A549 (cell line): ENCODE measurements at regions not wholly inside any gene's neighbourhood (a gene's known extent, or its start where the extent isn't known, plus 50 kb on each side); places are given as distances from the start of the nearest gene placed in this dataset.
"Not testable (repeated sequence)": the region's sequence is repeated elsewhere in the genome, so short reads cannot be mapped to it uniquely, and the experiment has no call there.

ENCODE experiments used
- ATAC-seq, 2 experiments: fragments of 200-7000 bp in 1 of 2; fragments of >200 bp in 1 of 2; cut with Nextera tagmentation in 1 of 2; cut with Tn5 transposase in 1 of 2; 3 replicates each; pipeline versions ENCODE4 v1.8.0 to v1.9.1; 2018 to 2020; ENCODE audit warnings: mild to moderate bottlenecking in 1 of 2, moderate library complexity in 1 of 2
- CTCF ChIA-PET: fragments of 300-600 bp; sonication (Branson Sonifier 250); formaldehyde crosslinking; extraction: SDS; loops from one replicate; lab custom pipeline; 2021; ENCODE audit warnings: antibody characterized with exemption, inconsistent platforms; lab: Yijun Ruan, JAX
- POLR2A ChIA-PET: fragments of 350-600 bp; formaldehyde crosslinking; extraction: SDS; loops from one replicate; lab custom pipeline; 2021; ENCODE audit warnings: antibody characterized with exemption, inconsistent platforms; lab: Yijun Ruan, JAX
- DNase-seq, 2 experiments: peaks; one replicate each; pipeline versions ENCODE4 v3.0.0 to v3.0.0-alpha.2; 2011 to 2016; ENCODE audit warnings: low read depth in 1 of 2, low spot score in 1 of 2
- FAIRE-seq: peaks from 2 replicates; lab custom pipeline; 2011; peaks lifted over from hg19 to GRCh38; lab: Jason Lieb, UNC
- H3K27ac ChIP-seq, 2 experiments: fragments of >200 bp; sonication (Bioruptor Twin); formaldehyde crosslinking; 3 replicates each; pipeline ENCODE4 v1.5.1; 2016 to 2017
- H3K4me1 ChIP-seq: fragments of >200 bp; sonication (Bioruptor Twin); formaldehyde crosslinking; 3 replicates; pipeline ENCODE4 v1.6.1; 2016
- H3K4me2 ChIP-seq: fragments of >200 bp; sonication (Bioruptor Twin); formaldehyde crosslinking; 3 replicates; pipeline ENCODE4 v1.6.1; 2016
- H3K4me3 ChIP-seq: fragments of >200 bp; sonication (Bioruptor Twin); formaldehyde crosslinking; 3 replicates; pipeline ENCODE4 v1.5.1; 2016
- H3K9me3 ChIP-seq: fragments of >200 bp; sonication (Bioruptor Twin); formaldehyde crosslinking; 3 replicates; pipeline ENCODE4 v1.6.1; 2016
- CHD4 ChIP-seq: fragments of 200-600 bp; sonication (generic); IDR thresholded peaks from 2 replicates; pipeline ENCODE4 v1.6.1; 2016; ENCODE audit warnings: antibody characterized with exemption, mild to moderate bottlenecking, borderline replicate concordance
- EHF ChIP-seq: fragments of 250-450 bp; sonication (Bioruptor Pico); IDR thresholded peaks from 2 replicates; pipeline ENCODE4 v1.5.0; 2020; ENCODE audit warnings: mild to moderate bottlenecking
- ESRRA ChIP-seq: fragments of 150-350 bp; IDR thresholded peaks from 2 replicates; pipeline ENCODE4 v1.6.1; 2014; ENCODE audit warnings: mild to moderate bottlenecking, low read length, borderline replicate concordance
- FOSL2 ChIP-seq, 2 experiments: fragments of 450-650 bp in 1 of 2; fragments of >200 bp in 1 of 2; sonication (Bioruptor Twin) in 1 of 2; formaldehyde crosslinking; IDR thresholded peaks; 2 replicates each; pipeline versions ENCODE4 v1.5.0 to v1.6.1; 2016 to 2020; ENCODE audit warnings: mild to moderate bottlenecking in 1 of 2, moderate library complexity in 1 of 2
- GATA3 ChIP-seq: IDR thresholded peaks from 2 replicates; pipeline ENCODE4 v1.6.1; 2012; ENCODE audit warnings: borderline replicate concordance
- HOXA7 ChIP-seq: fragments of 250-450 bp; sonication (Bioruptor Pico); IDR thresholded peaks from 2 replicates; pipeline ENCODE4 v1.5.0; 2020; ENCODE audit warnings: mild to moderate bottlenecking, moderate library complexity
- HOXB5 ChIP-seq: fragments of 250-450 bp; sonication (Bioruptor Pico); IDR thresholded peaks from 2 replicates; pipeline ENCODE4 v1.5.0; 2020; ENCODE audit warnings: mild to moderate bottlenecking, moderate library complexity
- JUN ChIP-seq, 2 experiments: fragments of >200 bp; sonication (Bioruptor Twin); formaldehyde crosslinking; IDR thresholded peaks; 2 replicates in 1 of 2; 3 replicates in 1 of 2; pipeline ENCODE4 v1.6.1; 2016 to 2017
- KDM1A ChIP-seq: fragments of 200-600 bp; sonication (generic); IDR thresholded peaks from 2 replicates; pipeline ENCODE4 v1.6.1; 2016; ENCODE audit warnings: low read depth, mild to moderate bottlenecking
- KDM5A ChIP-seq: fragments of 200-600 bp; sonication (generic); IDR thresholded peaks from 2 replicates; pipeline ENCODE4 v1.6.1; 2016; ENCODE audit warnings: antibody characterized with exemption, mild to moderate bottlenecking
- MAZ ChIP-seq: fragments of 150-350 bp; IDR thresholded peaks from 2 replicates; pipeline ENCODE4 v1.6.1; 2014; ENCODE audit warnings: antibody characterized with exemption, low read depth, low read length, borderline replicate concordance
- MYC ChIP-seq: IDR thresholded peaks from 2 replicates; pipeline ENCODE4 v1.6.1; 2012; ENCODE audit warnings: mild to moderate bottlenecking, inconsistent platforms, low read length, improper control_type of control experiment, borderline replicate concordance
- NFE2L2 ChIP-seq: fragments of 150-350 bp; conservative IDR thresholded peaks from 2 replicates; pipeline ENCODE4 v1.6.1; 2014; ENCODE audit warnings: low read length
- NR3C1 ChIP-seq: fragments of >200 bp; sonication (Bioruptor Twin); formaldehyde crosslinking; IDR thresholded peaks from 3 replicates; pipeline ENCODE4 v1.6.1; 2017
- POLR2A ChIP-seq: IDR thresholded peaks from 2 replicates; pipeline ENCODE4 v1.6.1; 2012; ENCODE audit warnings: mild to moderate bottlenecking, low read length
- POLR2AphosphoS2 ChIP-seq: conservative IDR thresholded peaks from 2 replicates; pipeline ENCODE4 v1.6.1; 2012; ENCODE audit warnings: low read length, improper control_type of control experiment, inconsistent platforms
- RAD21 ChIP-seq, 2 experiments: fragments of >200 bp in 1 of 2; sonication (Bioruptor Twin) in 1 of 2; formaldehyde crosslinking in 1 of 2; IDR thresholded peaks in 1 of 2; conservative IDR thresholded peaks in 1 of 2; 2 replicates in 1 of 2; 3 replicates in 1 of 2; pipeline ENCODE4 v1.6.1; 2012 to 2018; ENCODE audit warnings: inconsistent platforms in 1 of 2
- RARB ChIP-seq: fragments of 250-450 bp; sonication (Bioruptor Pico); IDR thresholded peaks from 2 replicates; pipeline ENCODE4 v1.8.0; 2021; ENCODE audit warnings: mild to moderate bottlenecking, moderate library complexity
- RFX5 ChIP-seq: fragments of 450-650 bp; IDR thresholded peaks from 2 replicates; pipeline ENCODE4 v1.7.1; 2014; ENCODE audit warnings: antibody characterized with exemption, mild to moderate bottlenecking, moderate library complexity
- RNF2 ChIP-seq: fragments of 200-600 bp; sonication (generic); IDR thresholded peaks from 2 replicates; pipeline ENCODE4 v1.6.1; 2016; ENCODE audit warnings: low read depth, mild to moderate bottlenecking, antibody characterized with exemption, moderate library complexity, borderline replicate concordance
- TFCP2L1 ChIP-seq: fragments of 250-450 bp; sonication (Bioruptor Pico); IDR thresholded peaks from 2 replicates; pipeline ENCODE4 v1.5.0; 2021; ENCODE audit warnings: mild to moderate bottlenecking
- TP53 ChIP-seq: fragments of 250-450 bp; sonication (Bioruptor Pico); IDR thresholded peaks from 2 replicates; pipeline ENCODE4 v1.5.0; 2021; ENCODE audit warnings: mild to moderate bottlenecking, moderate library complexity
- ZC3H11A ChIP-seq: fragments of 450-650 bp; IDR thresholded peaks from 2 replicates; pipeline ENCODE4 v1.6.1; 2014; ENCODE audit warnings: antibody characterized with exemption, mild to moderate bottlenecking
- ZFP36 ChIP-seq: fragments of 450-650 bp; IDR thresholded peaks from 2 replicates; pipeline ENCODE4 v1.6.1; 2014; ENCODE audit warnings: borderline replicate concordance; ENCODE audit not compliant: partially characterized antibody
- WGBS: methylation state at CpG from one replicate; pipeline ENCODE4 v1.1.6; 2017; ENCODE audit errors: missing lambda C conversion rate; 5-methylcytosine and 5-hydroxymethylcytosine counted together
- TF ChIP-seq, protein P1 (sequence below): fragments of 250-450 bp; sonication (Bioruptor Pico); IDR thresholded peaks from 2 replicates; pipeline ENCODE4 v1.5.0; 2020; ENCODE audit warnings: low read depth, mild to moderate bottlenecking, moderate library complexity
- TF ChIP-seq, protein P2 (sequence below): fragments of 450-650 bp; IDR thresholded peaks from 2 replicates; pipeline ENCODE4 v1.6.1; 2014; ENCODE audit warnings: antibody characterized with exemption

DNA sequence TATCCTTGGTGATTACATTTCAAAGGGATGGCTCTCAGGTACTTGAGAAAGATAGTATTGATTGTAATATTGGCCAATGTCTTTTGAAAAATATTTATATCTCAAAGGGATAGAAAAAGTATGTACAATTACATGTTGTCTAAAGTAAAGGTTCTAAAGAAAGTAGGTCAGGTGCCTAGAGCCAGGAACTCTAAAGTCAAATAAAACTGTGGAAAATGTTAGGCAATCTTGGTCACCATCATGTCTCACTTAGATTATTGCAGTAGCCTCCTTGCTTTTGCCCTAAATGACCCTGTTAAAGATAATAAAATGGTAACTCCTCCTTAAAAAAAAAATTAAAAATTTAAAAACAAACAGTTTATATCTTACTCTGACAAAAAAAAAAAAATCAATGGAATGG lies 198.5 kb upstream of the ARPP21 start:
- Histone ChIP-seq H3K27ac (no peak overlapping the region), H3K4me3 (no peak overlapping the region), H3K4me1 (no peaks in the 10 kb centered on the region), H3K4me2 (no peak overlapping the region), H3K9me3 (no peaks in the 10 kb centered on the region)
- FAIRE-seq = no peak
- ChIA-PET CTCF (no interaction called here), POLR2A (no interaction called here)
- no peak for ATAC-seq
- no peak for DNase-seq
- TF ChIP-seq HOXA7 = no peak
- TF ChIP-seq, protein P1, sequence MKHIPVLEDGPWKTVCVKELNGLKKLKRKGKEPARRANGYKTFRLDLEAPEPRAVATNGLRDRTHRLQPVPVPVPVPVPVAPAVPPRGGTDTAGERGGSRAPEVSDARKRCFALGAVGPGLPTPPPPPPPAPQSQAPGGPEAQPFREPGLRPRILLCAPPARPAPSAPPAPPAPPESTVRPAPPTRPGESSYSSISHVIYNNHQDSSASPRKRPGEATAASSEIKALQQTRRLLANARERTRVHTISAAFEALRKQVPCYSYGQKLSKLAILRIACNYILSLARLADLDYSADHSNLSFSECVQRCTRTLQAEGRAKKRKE (CRISPR knock-in tag) = no peak
- TF ChIP-seq JUN (IDR thresholded peaks at IDR 0.05) = no peak
- TF ChIP-seq KDM5A = no peak
- TF ChIP-seq KDM1A = no peak
- no peak for TF ChIP-seq POLR2A
- TF ChIP-seq FOSL2 (IDR thresholded peaks at IDR 0.05) = no peak
- TF ChIP-seq FOSL2 (CRISPR knock-in tag; IDR thresholded peaks at IDR 0.05) = no peak
- no peak for TF ChIP-seq CHD4
- no peak for TF ChIP-seq MAZ
- TF ChIP-seq RARB = no peak

DNA sequence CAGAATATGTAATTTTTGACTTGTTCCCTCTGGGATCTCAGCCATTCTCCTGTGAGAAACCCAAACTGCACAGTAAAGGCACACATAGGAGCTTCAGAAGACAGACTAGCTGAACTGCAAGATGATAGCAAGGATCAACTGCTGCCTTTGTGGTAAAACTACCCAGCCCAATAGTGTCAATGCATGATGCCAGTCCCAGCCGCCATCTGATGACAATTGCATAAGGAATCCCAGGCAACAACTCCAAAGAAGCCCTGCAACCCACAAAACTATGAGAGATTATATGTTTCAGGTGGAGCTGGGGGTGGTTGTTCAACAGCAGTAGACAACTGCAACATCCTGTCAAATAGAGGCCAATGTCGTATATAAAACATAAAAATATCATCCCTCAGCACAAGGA lies 192.4 kb upstream of the ARPP21 start:
- Histone ChIP-seq H3K27ac (no peak overlapping the region), H3K4me2 (no peak overlapping the region), H3K4me3 (no peak overlapping the region), H3K4me1 (no peaks in the 10 kb centered on the region), H3K9me3 (no peaks in the 10 kb centered on the region)
- POLR2A ChIA-PET = no interaction called here
- no peak for FAIRE-seq
- 34% methylated on average over 2 of the region's 2 CpGs for WGBS
- no peak for TF ChIP-seq NR3C1
- TF ChIP-seq RNF2 = no peak
- no peak for TF ChIP-seq ESRRA
- no peak for DNase-seq
- no peak for ATAC-seq
- CTCF ChIA-PET = interaction anchor here (0.6 kb wide), 1 partner anchor 430 kb away, joined by 4 read pairs; no protein-coding TSS in a partner anchor

DNA sequence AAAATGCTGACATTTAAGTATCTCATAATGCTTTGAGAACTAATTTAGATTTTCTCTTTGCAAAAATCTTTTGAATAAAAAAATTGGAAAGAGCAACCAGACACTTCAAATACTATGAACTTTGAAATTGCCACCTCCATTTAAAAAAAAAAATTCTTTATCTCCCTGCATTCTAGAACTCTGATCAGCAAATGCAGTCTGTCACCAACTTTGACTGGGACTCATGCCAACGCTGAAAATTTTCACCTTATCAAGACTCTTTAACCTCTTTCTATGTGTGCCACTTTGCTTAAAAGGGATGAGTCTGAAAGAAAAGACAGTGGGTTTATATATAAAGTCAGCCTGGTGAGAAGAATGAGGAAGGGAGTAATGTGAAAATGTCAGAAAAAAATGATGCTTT lies 191.2 kb upstream of the ARPP21 start:
- DNase-seq (no peak), FAIRE-seq (no peak), ATAC-seq (no peak)
- no peaks in the 10 kb centered on the region; the same call in 2 of the 3 replicates for H3K9me3 ChIP-seq
- 3% methylated on average over 1 of the region's 1 CpG for WGBS
- H3K4me1 ChIP-seq = no peaks in the 10 kb centered on the region
- ChIA-PET POLR2A (no interaction called here), CTCF (no interaction called here)
- TF ChIP-seq RAD21 (conservative IDR thresholded peaks at IDR 0.05 in 1 of 2, IDR thresholded peaks at IDR 0.05 in 1 of 2) (no peak), RFX5 (no peak), MYC (no peak), NFE2L2 (no peak), CHD4 (no peak), ZFP36 (no peak), TP53 (no peak), HOXA7 (no peak), JUN (IDR thresholded peaks at IDR 0.05) (no peak), RARB (no peak), POLR2AphosphoS2 (no peak), TFCP2L1 (CRISPR knock-in tag) (no peak)
- H3K4me3 ChIP-seq = no peak overlapping the region
- no peak overlapping the region for H3K4me2 ChIP-seq
- no peak overlapping the region for H3K27ac ChIP-seq

DNA sequence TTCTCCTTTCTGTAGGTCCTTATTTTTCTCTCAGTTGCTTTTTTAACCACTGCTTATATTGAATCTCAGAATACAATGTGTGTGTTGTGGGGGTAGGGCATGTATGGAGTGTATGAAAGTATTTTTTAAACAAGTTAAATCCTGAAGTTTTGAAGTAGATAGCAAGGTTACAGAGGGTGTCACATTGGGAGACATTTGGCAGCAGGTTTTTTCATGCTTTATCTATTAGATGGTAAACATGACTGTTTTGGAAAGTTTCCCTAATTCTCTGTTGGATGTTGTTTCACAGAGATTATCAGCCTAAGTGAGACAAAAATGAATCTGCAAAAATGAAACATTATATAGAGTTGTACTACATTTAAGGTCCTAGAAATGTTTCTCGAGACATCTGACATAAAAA lies 190.6 kb upstream of the ARPP21 start:
- no peaks in the 10 kb centered on the region for H3K4me1 ChIP-seq
- H3K27ac ChIP-seq = no peak overlapping the region
- no peak overlapping the region for H3K4me2 ChIP-seq
- no peak for ATAC-seq
- TF ChIP-seq NR3C1 = no peak
- no peak for TF ChIP-seq ZC3H11A
- TF ChIP-seq HOXA7 = no peak
- TF ChIP-seq TP53 = no peak
- TF ChIP-seq, protein P2, sequence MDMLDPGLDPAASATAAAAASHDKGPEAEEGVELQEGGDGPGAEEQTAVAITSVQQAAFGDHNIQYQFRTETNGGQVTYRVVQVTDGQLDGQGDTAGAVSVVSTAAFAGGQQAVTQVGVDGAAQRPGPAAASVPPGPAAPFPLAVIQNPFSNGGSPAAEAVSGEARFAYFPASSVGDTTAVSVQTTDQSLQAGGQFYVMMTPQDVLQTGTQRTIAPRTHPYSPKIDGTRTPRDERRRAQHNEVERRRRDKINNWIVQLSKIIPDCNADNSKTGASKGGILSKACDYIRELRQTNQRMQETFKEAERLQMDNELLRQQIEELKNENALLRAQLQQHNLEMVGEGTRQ = no peak
- TF ChIP-seq RNF2 = no peak
- no peak for TF ChIP-seq GATA3
- TF ChIP-seq EHF (CRISPR knock-in tag) = no peak
- TF ChIP-seq ESRRA = no peak
- no peak for TF ChIP-seq JUN (IDR thresholded peaks at IDR 0.05)
- no peak for TF ChIP-seq FOSL2 (IDR thresholded peaks at IDR 0.05)
- TF ChIP-seq FOSL2 (CRISPR knock-in tag; IDR thresholded peaks at IDR 0.05) = no peak
- no peak for TF ChIP-seq HOXB5 (CRISPR knock-in tag)
- no peak for FAIRE-seq
- no peak for DNase-seq
- POLR2A ChIA-PET = no interaction called here
- CTCF ChIA-PET = no interaction called here
- no peaks in the 10 kb centered on the region; the same call in 2 of the 3 replicates for H3K9me3 ChIP-seq
- WGBS = 25% methylated on average over 1 of the region's 1 CpG
- no peak overlapping the region for H3K4me3 ChIP-seq

DNA sequence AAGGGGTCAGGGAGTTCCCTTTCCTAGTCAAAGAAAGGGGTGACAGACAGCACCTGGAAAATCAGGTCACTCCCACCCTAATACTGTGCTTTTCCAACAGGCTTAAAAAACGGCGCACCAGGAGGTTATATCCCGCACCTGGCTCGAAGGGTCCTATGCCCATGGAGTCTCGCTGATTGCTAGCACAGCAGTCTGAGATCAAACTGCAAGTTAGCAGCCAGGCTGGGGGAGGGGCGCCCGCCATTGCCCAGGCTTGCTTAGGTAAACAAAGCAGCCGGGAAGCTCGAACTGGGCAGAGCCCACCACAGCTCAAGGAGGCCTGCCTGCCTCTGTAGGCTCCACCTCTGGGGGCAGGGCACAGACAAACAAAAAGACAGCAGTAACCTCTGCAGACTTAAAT lies 184.5 kb upstream of the ARPP21 start:
- H3K4me3 ChIP-seq, POLR2A ChIA-PET, FAIRE-seq, CTCF ChIA-PET, ATAC-seq, DNase-seq, H3K27ac ChIP-seq, H3K4me1 ChIP-seq, H3K4me2 ChIP-seq, H3K9me3 ChIP-seq: not testable (repeated sequence)
- 75% methylated on average over 5 of the region's 9 CpGs for WGBS
